A549 (cell line): ENCODE measurements at regions not wholly inside any gene's neighbourhood (a gene's known extent, or its start where the extent isn't known, plus 50 kb on each side); places are given as distances from the start of the nearest gene placed in this dataset.

Experiments
- CHD2 ChIP-seq: fragments of 150-350 bp; IDR thresholded peaks from 2 replicates; pipeline ENCODE4 v1.6.1; 2014; ENCODE audit warnings: low read length; ENCODE audit not compliant: partially characterized antibody
- CTCF ChIP-seq: fragments of >200 bp; sonication (Bioruptor Twin); formaldehyde crosslinking; IDR thresholded peaks from 3 replicates; pipeline ENCODE4 v1.5.1; 2016
- EP300 ChIP-seq, 2 experiments: fragments of >200 bp; sonication (Bioruptor Twin); formaldehyde crosslinking; IDR thresholded peaks; 2 replicates in 1 of 2; 3 replicates in 1 of 2; pipeline ENCODE4 v1.6.1; 2016 to 2017
- FOXS1 ChIP-seq: fragments of 250-450 bp; sonication (Bioruptor Pico); IDR thresholded peaks from 2 replicates; pipeline ENCODE4 v1.5.0; 2020; ENCODE audit warnings: mild to moderate bottlenecking, moderate library complexity
- HDAC2 ChIP-seq: fragments of 200-600 bp; sonication (generic); IDR thresholded peaks from 2 replicates; pipeline ENCODE4 v1.6.1; 2016

DNA sequence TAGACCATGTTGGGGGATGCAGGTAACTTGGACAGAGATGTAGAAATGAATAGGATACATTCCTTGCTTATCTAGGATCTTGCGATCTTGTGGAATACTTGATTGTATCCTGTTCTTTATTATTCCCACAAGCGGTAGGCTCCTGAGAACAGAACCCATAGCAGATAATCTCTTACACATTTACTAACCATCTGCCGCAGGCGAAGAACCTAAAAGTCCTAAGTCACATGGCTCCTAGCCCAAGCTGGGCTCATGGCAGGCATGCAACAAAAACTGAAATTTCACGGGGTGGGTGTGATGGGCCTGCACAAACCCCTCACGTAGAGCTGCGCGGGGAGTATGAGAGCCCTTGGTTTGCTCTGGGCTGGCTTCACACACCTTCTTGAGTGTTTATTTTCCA, 177.4 kb upstream of the NECTIN1 start:
- TF ChIP-seq EP300 (IDR thresholded peaks at IDR 0.05) (no peak), FOXS1 (no peak), CTCF (no peak), HDAC2 (no peak), CHD2 (no peak)
